GM18951 (cell line): ENCODE measurements at regions not wholly inside any gene's neighbourhood (a gene's known extent, or its start where the extent isn't known, plus 50 kb on each side); places are given as distances from the start of the nearest gene placed in this dataset.
"Not testable (repeated sequence)": the region's sequence is repeated elsewhere in the genome, so short reads cannot be mapped to it uniquely, and the experiment has no call there.

ENCODE experiments used
- POLR2A ChIP-seq: IDR thresholded peaks from 4 replicates; pipeline ENCODE4 v1.6.1; 2011; ENCODE audit warnings: mild to moderate bottlenecking; ENCODE audit not compliant: insufficient read length, insufficient read depth; ENCODE audit errors: extremely low read depth
- in situ Hi-C: fragments of 300-500 bp; cut with MboI; formaldehyde crosslinking; loops from one replicate; pipeline ENCODE4 v1.12.0; 2022; ENCODE audit warnings: low sequenced_read_pairs, mixed read lengths, inconsistent platforms; ENCODE audit not compliant: unreplicated experiment

GRCh38 chr1:120357046-120357445 lies 57.8 kb upstream of the NBPF8 start:
- in situ Hi-C loops = not testable (repeated sequence)

- in situ Hi-C loops = not testable (repeated sequence)
These were observed 58.7 kb upstream of the NBPF8 start for GRCh38 chr1:120356170-120356569.

- TF ChIP-seq POLR2A = peak; percentile 58
- in situ Hi-C loops = not testable (repeated sequence)
These were observed 60.1 kb upstream of the NBPF8 start for GRCh38 chr1:120354618-120355184.

GRCh38 chr1:120342231-120343073 lies 72.4 kb upstream of the NBPF8 start:
- in situ Hi-C loops = not testable (repeated sequence)

GRCh38 chr1:120341756-120342155 lies 73.1 kb upstream of the NBPF8 start:
- in situ Hi-C loops = not testable (repeated sequence)

GRCh38 chr1:120340838-120341751 lies 73.7 kb upstream of the NBPF8 start:
- in situ Hi-C loops = not testable (repeated sequence)

GRCh38 chr1:120315738-120316137 lies 99.1 kb upstream of the NBPF8 start:
- in situ Hi-C loops = not testable (repeated sequence)

GRCh38 chr1:120311930-120312329 lies 102.9 kb upstream of the NBPF8 start:
- in situ Hi-C loops = not testable (repeated sequence)

GRCh38 chr1:120308940-120309578 lies 105.8 kb upstream of the NBPF8 start:
- in situ Hi-C loops = not testable (repeated sequence)

- in situ Hi-C loops = not testable (repeated sequence)
These were observed 109.8 kb upstream of the NBPF8 start for GRCh38 chr1:120305046-120305445.

- in situ Hi-C loops = not testable (repeated sequence)
These were observed 110.5 kb upstream of the NBPF8 start for GRCh38 chr1:120304341-120304740.

- in situ Hi-C loops = not testable (repeated sequence)
These were observed 115.3 kb upstream of the NBPF8 start for GRCh38 chr1:120299433-120300057.

GRCh38 chr1:120298487-120298886 lies 116.3 kb upstream of the NBPF8 start:
- in situ Hi-C loops = not testable (repeated sequence)

GRCh38 chr1:120297345-120297953 lies 117.4 kb upstream of the NBPF8 start:
- in situ Hi-C loops = not testable (repeated sequence)

GRCh38 chr1:120290105-120290504 lies 113.8 kb upstream of the SEC22B start:
- in situ Hi-C loops = not testable (repeated sequence)

GRCh38 chr1:120289601-120290074 lies 113.3 kb upstream of the SEC22B start:
- in situ Hi-C loops = not testable (repeated sequence)

- in situ Hi-C loops = not testable (repeated sequence)
These were observed 112.7 kb upstream of the SEC22B start for GRCh38 chr1:120288814-120289600.

GRCh38 chr1:120288167-120288566 lies 111.8 kb upstream of the SEC22B start:
- in situ Hi-C loops = not testable (repeated sequence)
